ENCODE measurements at regions not wholly inside any gene's neighbourhood (a gene's known extent, or its start where the extent isn't known, plus 50 kb on each side); places are given as distances from the start of the nearest gene placed in this dataset.

DNA sequence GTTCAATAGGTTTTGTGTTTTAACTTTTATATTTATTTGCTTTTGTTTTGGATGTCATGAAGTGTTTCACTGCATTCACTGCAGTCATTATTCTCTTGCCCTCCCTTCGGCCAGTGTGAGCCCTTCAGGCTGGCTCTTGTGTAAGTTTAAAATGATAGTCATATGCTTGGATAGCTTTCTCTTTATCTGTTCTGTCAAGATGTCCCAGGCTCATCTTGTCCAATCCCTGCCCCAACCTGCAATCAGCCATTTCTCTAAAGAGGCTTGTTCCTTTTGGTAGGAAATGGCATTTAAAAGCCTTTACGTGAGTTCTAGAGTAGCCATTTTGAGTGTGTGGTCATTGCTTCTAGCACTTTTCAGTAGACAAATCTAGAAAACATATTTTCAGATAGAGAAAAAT, 238.0 kb upstream of the SLC39A10 start:
- POLR2A ChIA-PET, result no interaction called here
- Histone ChIP-seq H3K9me3 (ENCODE audit: control insufficient read depth, insufficient read depth, low read depth, low read length) (no peaks in the 10 kb centered on the region), H3K4me1 (ENCODE audit: control insufficient read depth, insufficient read depth, low read length) (no peaks in the 10 kb centered on the region), H3K36me3 (ENCODE audit: control insufficient read depth in 2 of 2, insufficient read depth in 1 of 2, low read length in 2 of 2) (no peaks in the 10 kb centered on the region), H3K4me3 (ENCODE audit: low read depth, low read length) (no peak overlapping the region), H3K27ac (ENCODE audit: extremely low read depth, low read depth, low read length) (no peak overlapping the region)
- CTCF ChIA-PET, result no interaction called here
- TF ChIP-seq, protein P1, sequence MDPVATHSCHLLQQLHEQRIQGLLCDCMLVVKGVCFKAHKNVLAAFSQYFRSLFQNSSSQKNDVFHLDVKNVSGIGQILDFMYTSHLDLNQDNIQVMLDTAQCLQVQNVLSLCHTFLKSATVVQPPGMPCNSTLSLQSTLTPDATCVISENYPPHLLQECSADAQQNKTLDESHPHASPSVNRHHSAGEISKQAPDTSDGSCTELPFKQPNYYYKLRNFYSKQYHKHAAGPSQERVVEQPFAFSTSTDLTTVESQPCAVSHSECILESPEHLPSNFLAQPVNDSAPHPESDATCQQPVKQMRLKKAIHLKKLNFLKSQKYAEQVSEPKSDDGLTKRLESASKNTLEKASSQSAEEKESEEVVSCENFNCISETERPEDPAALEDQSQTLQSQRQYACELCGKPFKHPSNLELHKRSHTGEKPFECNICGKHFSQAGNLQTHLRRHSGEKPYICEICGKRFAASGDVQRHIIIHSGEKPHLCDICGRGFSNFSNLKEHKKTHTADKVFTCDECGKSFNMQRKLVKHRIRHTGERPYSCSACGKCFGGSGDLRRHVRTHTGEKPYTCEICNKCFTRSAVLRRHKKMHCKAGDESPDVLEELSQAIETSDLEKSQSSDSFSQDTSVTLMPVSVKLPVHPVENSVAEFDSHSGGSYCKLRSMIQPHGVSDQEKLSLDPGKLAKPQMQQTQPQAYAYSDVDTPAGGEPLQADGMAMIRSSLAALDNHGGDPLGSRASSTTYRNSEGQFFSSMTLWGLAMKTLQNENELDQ (tag by site-specific recombination; IDR thresholded peaks at IDR 0.05; ENCODE audit: low read depth), result no peak
- TF ChIP-seq, protein P2, sequence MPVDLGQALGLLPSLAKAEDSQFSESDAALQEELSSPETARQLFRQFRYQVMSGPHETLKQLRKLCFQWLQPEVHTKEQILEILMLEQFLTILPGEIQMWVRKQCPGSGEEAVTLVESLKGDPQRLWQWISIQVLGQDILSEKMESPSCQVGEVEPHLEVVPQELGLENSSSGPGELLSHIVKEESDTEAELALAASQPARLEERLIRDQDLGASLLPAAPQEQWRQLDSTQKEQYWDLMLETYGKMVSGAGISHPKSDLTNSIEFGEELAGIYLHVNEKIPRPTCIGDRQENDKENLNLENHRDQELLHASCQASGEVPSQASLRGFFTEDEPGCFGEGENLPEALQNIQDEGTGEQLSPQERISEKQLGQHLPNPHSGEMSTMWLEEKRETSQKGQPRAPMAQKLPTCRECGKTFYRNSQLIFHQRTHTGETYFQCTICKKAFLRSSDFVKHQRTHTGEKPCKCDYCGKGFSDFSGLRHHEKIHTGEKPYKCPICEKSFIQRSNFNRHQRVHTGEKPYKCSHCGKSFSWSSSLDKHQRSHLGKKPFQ (tag by site-specific recombination; IDR thresholded peaks at IDR 0.05), result no peak
- no peak for TF ChIP-seq ZNF184 (tag by site-specific recombination; IDR thresholded peaks at IDR 0.05)
- no peak for TF ChIP-seq SP3 (tag by site-specific recombination; IDR thresholded peaks at IDR 0.05)

DNA sequence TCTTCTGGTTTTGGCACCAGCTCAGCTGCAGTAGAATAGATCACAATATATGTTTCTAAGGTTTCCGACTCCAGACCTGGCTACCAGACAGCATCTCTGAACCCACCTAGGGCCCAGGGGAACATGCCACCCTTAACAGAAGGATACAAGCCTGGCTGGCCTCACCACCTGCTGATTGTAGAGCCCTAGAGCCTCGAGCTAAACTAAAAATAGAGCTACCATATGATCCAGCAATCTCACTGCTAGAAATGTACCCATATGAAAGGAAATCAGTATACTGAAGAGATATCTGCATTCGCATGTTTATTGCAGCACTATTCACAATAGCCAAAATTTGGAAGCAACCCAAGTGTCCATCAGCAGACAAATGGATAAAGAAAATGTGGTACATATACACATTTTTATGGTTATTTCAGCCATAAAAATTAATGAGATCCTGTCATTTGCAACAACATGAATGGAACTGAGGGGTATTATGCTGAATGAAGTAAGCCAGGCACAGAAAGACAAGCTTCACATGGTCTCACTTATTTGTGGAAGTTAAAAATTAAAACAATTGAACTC, 242.4 kb upstream of the SLC39A10 start:
- ChIA-PET CTCF (interaction anchor here (0.7 kb wide), 1 partner anchor 663 kb away, joined by 5 read pairs; no protein-coding TSS in a partner anchor), POLR2A (no interaction called here)
- Histone ChIP-seq H3K4me3 (ENCODE audit: low read depth, low read length) (no peak overlapping the region), H3K27ac (ENCODE audit: extremely low read depth, low read depth, low read length) (no peak overlapping the region), H3K4me1 (ENCODE audit: control insufficient read depth, insufficient read depth, low read length) (no peaks in the 10 kb centered on the region), H3K36me3 (ENCODE audit: control insufficient read depth in 2 of 2, insufficient read depth in 1 of 2, low read length in 2 of 2) (no peaks in the 10 kb centered on the region), H3K9me3 (ENCODE audit: control insufficient read depth, insufficient read depth, low read depth, low read length) (no peaks in the 10 kb centered on the region)
- TF ChIP-seq, protein P3, sequence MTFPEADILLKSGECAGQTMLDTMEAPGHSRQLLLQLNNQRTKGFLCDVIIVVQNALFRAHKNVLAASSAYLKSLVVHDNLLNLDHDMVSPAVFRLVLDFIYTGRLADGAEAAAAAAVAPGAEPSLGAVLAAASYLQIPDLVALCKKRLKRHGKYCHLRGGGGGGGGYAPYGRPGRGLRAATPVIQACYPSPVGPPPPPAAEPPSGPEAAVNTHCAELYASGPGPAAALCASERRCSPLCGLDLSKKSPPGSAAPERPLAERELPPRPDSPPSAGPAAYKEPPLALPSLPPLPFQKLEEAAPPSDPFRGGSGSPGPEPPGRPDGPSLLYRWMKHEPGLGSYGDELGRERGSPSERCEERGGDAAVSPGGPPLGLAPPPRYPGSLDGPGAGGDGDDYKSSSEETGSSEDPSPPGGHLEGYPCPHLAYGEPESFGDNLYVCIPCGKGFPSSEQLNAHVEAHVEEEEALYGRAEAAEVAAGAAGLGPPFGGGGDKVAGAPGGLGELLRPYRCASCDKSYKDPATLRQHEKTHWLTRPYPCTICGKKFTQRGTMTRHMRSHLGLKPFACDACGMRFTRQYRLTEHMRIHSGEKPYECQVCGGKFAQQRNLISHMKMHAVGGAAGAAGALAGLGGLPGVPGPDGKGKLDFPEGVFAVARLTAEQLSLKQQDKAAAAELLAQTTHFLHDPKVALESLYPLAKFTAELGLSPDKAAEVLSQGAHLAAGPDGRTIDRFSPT (tag by site-specific recombination; IDR thresholded peaks at IDR 0.05), result no peak
- TF ChIP-seq ZFP37 (tag by site-specific recombination; IDR thresholded peaks at IDR 0.05) (no peak), ZNF311 (tag by site-specific recombination; IDR thresholded peaks at IDR 0.05; ENCODE audit: borderline replicate concordance) (no peak), ZFHX2 (tag by site-specific recombination; conservative IDR thresholded peaks at IDR 0.05) (no peak), ZNF600 (tag by site-specific recombination; IDR thresholded peaks at IDR 0.05) (no peak), ZNF843 (tag by site-specific recombination; IDR thresholded peaks at IDR 0.05) (no peak), ZNF654 (tag by site-specific recombination; IDR thresholded peaks at IDR 0.05; ENCODE audit: low read depth) (no peak), ZBTB21 (tag by site-specific recombination; IDR thresholded peaks at IDR 0.05) (no peak)
- TF ChIP-seq, protein P4, sequence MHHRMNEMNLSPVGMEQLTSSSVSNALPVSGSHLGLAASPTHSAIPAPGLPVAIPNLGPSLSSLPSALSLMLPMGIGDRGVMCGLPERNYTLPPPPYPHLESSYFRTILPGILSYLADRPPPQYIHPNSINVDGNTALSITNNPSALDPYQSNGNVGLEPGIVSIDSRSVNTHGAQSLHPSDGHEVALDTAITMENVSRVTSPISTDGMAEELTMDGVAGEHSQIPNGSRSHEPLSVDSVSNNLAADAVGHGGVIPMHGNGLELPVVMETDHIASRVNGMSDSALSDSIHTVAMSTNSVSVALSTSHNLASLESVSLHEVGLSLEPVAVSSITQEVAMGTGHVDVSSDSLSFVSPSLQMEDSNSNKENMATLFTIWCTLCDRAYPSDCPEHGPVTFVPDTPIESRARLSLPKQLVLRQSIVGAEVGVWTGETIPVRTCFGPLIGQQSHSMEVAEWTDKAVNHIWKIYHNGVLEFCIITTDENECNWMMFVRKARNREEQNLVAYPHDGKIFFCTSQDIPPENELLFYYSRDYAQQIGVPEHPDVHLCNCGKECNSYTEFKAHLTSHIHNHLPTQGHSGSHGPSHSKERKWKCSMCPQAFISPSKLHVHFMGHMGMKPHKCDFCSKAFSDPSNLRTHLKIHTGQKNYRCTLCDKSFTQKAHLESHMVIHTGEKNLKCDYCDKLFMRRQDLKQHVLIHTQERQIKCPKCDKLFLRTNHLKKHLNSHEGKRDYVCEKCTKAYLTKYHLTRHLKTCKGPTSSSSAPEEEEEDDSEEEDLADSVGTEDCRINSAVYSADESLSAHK (tag by site-specific recombination; IDR thresholded peaks at IDR 0.05), result no peak
- TF ChIP-seq, protein P5, sequence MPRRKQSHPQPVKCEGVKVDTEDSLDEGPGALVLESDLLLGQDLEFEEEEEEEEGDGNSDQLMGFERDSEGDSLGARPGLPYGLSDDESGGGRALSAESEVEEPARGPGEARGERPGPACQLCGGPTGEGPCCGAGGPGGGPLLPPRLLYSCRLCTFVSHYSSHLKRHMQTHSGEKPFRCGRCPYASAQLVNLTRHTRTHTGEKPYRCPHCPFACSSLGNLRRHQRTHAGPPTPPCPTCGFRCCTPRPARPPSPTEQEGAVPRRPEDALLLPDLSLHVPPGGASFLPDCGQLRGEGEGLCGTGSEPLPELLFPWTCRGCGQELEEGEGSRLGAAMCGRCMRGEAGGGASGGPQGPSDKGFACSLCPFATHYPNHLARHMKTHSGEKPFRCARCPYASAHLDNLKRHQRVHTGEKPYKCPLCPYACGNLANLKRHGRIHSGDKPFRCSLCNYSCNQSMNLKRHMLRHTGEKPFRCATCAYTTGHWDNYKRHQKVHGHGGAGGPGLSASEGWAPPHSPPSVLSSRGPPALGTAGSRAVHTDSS (tag by site-specific recombination; IDR thresholded peaks at IDR 0.05), result no peak
